Adrenal gland (tissue), 9 donors: ENCODE measurements at regions not wholly inside any gene's neighbourhood (a gene's known extent, or its start where the extent isn't known, plus 50 kb on each side); places are given as distances from the start of the nearest gene placed in this dataset.

Experiments used
- DNase-seq, 7 donors: peaks; one replicate each; pipeline ENCODE4 v3.0.0-alpha.2; 2019 to 2020
- H3K27ac ChIP-seq, 5 donors: fragments of 200-600 bp; sonication (generic) in 4 of 5; 1 replicate in 3 of 5; 2 replicates in 2 of 5; pipeline versions ENCODE4 v1.5.1 to v1.8.0; 2016 to 2020; ENCODE audit warnings: mild to moderate bottlenecking in 1 of 5
- H3K27me3 ChIP-seq: fragments of 200-600 bp; 2 replicates; pipeline ENCODE4 v1.8.0; 2021
- H3K36me3 ChIP-seq, 2 donors: fragments of 200-600 bp; replicated peaks in 1 of 2; 1 replicate in 1 of 2; 2 replicates in 1 of 2; pipeline versions ENCODE4 v1.5.1 to v1.8.0; 2018 to 2022
- H3K4me1 ChIP-seq, 2 donors: fragments of 200-600 bp; replicated peaks in 1 of 2; 1 replicate in 1 of 2; 2 replicates in 1 of 2; pipeline versions ENCODE4 v1.5.1 to v1.8.0; 2018 to 2021
- H3K4me3 ChIP-seq, 4 donors: fragments of 200-600 bp; sonication (generic) in 3 of 4; one replicate each; pipeline ENCODE4 v1.5.1; 2016 to 2018
- H3K9me3 ChIP-seq, 3 donors: fragments of 200-600 bp; sonication (generic) in 1 of 3; replicated peaks in 1 of 3; 1 replicate in 2 of 3; 2 replicates in 1 of 3; pipeline versions ENCODE4 v1.5.1 to v1.8.0; 2016 to 2021
- POLR2A ChIP-seq, 2 donors: fragments of 450-650 bp; IDR thresholded peaks; one replicate each; pipeline ENCODE4 v1.6.1; 2017; ENCODE audit warnings: antibody characterized with exemption in 2 of 2, mild to moderate bottlenecking in 2 of 2, moderate library complexity in 1 of 2
- WGBS, 4 donors: extraction: QIAGEN DNeasy Blood & Tissue Kit in 2 of 4; methylation state at CpG; one replicate each; pipeline versions ENCODE4 v1.1.5 to v1.1.7; 2013 to 2017; 5-methylcytosine and 5-hydroxymethylcytosine counted together
- intact Hi-C, 2 donors: fragments of 100-400 bp; cut with DNase I; formaldehyde crosslinking; loops; one replicate each; pipeline versions ENCODE4 v1.14.1 to v1.15.0; 2022 to 2023
- TF ChIP-seq, protein P1 (sequence below), 6 experiments: fragments of 450-650 bp in 4 of 6; fragments of 200-600 bp in 2 of 6; sonication (generic) in 1 of 6; IDR thresholded peaks; 1 replicate in 5 of 6; 2 replicates in 1 of 6; pipeline versions ENCODE4 v1.5.1 to v1.8.0; 2016 to 2021; ENCODE audit warnings: antibody characterized with exemption in 6 of 6, mild to moderate bottlenecking in 2 of 6, moderate library complexity in 1 of 6
- donor health status: healthy with polysubstance abuse.
- donor health status: Bipolar disorder and iron deficiency.
- donor health status: DM: yes; HTN: yes; CAD: no.
- donor health status: DM: no; HTN: no; CAD: no.
- donor health status: DM: no; HTN: no; CAD: no.

DNA sequence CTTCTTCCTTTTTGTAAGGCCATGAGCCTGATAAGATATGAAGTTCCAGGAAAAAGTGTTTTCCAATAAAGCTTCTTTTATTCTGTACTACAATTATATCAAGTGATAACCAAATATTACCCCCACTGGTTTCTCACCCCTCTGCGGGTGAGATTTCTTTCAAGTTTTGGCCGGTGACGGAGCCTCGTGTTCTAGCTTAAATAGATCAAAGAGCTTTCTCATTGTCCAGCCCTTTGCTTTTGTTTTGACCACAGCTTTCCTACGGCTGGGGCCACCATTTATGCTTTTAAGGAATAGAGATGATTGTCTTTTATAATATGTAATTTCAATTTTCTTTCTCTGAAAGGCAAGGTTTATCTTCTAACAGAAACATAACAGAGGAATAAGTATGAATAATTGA lies 196.7 kb upstream of the MTPN start:
- intact Hi-C loops = no loop called here
- WGBS, 4 donors = 74 to 92% (median 79%) methylated on average over 5 of the region's 5 CpGs
- no peak for DNase-seq
- no peaks in the 10 kb centered on the region for H3K27me3 ChIP-seq
- H3K36me3 ChIP-seq = no peaks in the 10 kb centered on the region
- H3K9me3 ChIP-seq = no peaks in the 10 kb centered on the region
- no peak overlapping the region for H3K4me3 ChIP-seq
- no peaks in the 10 kb centered on the region for H3K4me1 ChIP-seq
- TF ChIP-seq POLR2A (IDR thresholded peaks at IDR 0.05) = no peak
- TF ChIP-seq, protein P1, sequence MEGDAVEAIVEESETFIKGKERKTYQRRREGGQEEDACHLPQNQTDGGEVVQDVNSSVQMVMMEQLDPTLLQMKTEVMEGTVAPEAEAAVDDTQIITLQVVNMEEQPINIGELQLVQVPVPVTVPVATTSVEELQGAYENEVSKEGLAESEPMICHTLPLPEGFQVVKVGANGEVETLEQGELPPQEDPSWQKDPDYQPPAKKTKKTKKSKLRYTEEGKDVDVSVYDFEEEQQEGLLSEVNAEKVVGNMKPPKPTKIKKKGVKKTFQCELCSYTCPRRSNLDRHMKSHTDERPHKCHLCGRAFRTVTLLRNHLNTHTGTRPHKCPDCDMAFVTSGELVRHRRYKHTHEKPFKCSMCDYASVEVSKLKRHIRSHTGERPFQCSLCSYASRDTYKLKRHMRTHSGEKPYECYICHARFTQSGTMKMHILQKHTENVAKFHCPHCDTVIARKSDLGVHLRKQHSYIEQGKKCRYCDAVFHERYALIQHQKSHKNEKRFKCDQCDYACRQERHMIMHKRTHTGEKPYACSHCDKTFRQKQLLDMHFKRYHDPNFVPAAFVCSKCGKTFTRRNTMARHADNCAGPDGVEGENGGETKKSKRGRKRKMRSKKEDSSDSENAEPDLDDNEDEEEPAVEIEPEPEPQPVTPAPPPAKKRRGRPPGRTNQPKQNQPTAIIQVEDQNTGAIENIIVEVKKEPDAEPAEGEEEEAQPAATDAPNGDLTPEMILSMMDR (IDR thresholded peaks at IDR 0.05) = no peak
- no peak overlapping the region for H3K27ac ChIP-seq

DNA sequence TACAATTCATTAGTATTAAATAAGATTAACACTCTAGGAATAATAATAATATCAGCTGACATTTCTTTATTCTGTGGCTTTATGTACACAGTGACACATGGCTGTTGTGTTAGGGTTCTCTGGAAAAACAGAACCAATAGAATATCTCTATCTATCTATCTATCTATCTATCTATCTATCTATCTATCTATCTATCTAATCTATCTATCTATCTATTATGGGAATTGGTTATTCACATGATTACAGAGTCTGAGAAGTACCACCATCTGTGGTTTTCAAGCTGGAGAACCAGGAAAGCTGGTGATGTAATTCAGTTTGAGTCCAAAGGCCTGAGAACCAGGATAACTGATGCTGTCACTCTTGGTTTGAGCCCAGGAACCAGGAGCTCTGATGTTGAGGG lies 194.1 kb upstream of the MTPN start:
- H3K4me3 ChIP-seq = no peak overlapping the region
- H3K27me3 ChIP-seq = no peaks in the 10 kb centered on the region
- intact Hi-C loops = no loop called here
- H3K27ac ChIP-seq = no peak overlapping the region
- no peaks in the 10 kb centered on the region for H3K9me3 ChIP-seq
- H3K4me1 ChIP-seq = no peaks in the 10 kb centered on the region
- no peak for DNase-seq
- no peaks in the 10 kb centered on the region for H3K36me3 ChIP-seq
- TF ChIP-seq, protein P1 (IDR thresholded peaks at IDR 0.05) = no peak
- TF ChIP-seq POLR2A (IDR thresholded peaks at IDR 0.05) = no peak

DNA sequence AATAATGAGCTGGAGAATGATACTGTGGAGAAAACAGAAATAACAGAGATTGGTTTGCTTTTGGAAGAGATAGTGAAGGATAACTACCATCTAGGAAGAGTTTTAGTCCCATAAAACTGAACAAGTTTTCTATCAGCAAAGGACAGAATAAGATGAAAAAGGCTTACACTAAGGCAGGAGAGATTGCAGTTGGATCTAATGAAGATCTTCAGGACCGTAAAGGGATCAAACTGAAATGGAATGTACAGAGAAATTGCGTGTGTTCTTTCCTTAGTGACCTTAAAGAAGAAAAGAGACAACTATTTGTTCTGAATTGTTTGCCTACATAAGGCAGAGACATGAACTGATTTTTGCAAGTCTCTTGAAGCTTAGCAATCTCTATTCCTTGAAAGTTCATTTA lies 191.7 kb upstream of the MTPN start:
- no peaks in the 10 kb centered on the region for H3K4me1 ChIP-seq
- H3K27ac ChIP-seq = no peak overlapping the region
- H3K9me3 ChIP-seq = no peaks in the 10 kb centered on the region
- no peak overlapping the region for H3K4me3 ChIP-seq
- intact Hi-C loops = no loop called here
- 72 to 84% (median 75%) methylated on average over 2 of the region's 2 CpGs for WGBS, 4 donors
- DNase-seq = no peak
- H3K36me3 ChIP-seq = no peaks in the 10 kb centered on the region
- no peaks in the 10 kb centered on the region for H3K27me3 ChIP-seq
- no peak for TF ChIP-seq POLR2A (IDR thresholded peaks at IDR 0.05)
- TF ChIP-seq, protein P1 (IDR thresholded peaks at IDR 0.05) = no peak

DNA sequence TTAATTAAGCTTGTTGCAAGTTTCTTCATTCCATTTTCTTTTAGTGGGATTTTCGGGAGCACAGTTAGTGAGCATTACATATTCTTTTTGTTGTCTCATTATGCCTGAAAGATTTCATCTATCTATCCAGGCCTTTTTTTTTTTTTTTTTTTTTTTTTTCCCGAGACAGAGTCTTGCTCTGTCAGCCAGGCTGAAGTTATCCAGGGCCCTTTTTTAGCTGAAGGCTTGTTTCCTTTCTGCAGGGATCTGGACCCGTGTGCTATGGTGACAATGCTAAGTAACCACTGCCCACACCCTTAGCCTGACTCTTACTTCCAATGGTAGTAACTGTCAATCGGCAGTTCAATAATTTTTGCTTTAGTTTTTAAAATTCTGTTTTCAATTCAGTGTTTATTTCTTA lies 190.8 kb upstream of the MTPN start:
- Histone ChIP-seq H3K4me1 (no peaks in the 10 kb centered on the region), H3K27ac (no peak overlapping the region), H3K27me3 (no peaks in the 10 kb centered on the region), H3K4me3 (no peak overlapping the region), H3K9me3 (no peaks in the 10 kb centered on the region), H3K36me3 (no peaks in the 10 kb centered on the region)
- WGBS, 4 donors = 71 to 77% (median 73%) methylated on average over 4 of the region's 4 CpGs
- intact Hi-C loops = no loop called here
- TF ChIP-seq, protein P1 (IDR thresholded peaks at IDR 0.05) = no peak
- TF ChIP-seq POLR2A (IDR thresholded peaks at IDR 0.05) = no peak
- DNase-seq = no peak
